DMS79 (cell line): ENCODE measurements at regions not wholly inside any gene's neighbourhood (a gene's known extent, or its start where the extent isn't known, plus 50 kb on each side); places are given as distances from the start of the nearest gene placed in this dataset.
"Not testable (repeated sequence)": the region's sequence is repeated elsewhere in the genome, so short reads cannot be mapped to it uniquely, and the experiment has no call there.

ENCODE experiments used
- DNase-seq: peaks from one replicate; lab custom pipeline; 2025; lab: John Stamatoyannopoulos, UW

DNA sequence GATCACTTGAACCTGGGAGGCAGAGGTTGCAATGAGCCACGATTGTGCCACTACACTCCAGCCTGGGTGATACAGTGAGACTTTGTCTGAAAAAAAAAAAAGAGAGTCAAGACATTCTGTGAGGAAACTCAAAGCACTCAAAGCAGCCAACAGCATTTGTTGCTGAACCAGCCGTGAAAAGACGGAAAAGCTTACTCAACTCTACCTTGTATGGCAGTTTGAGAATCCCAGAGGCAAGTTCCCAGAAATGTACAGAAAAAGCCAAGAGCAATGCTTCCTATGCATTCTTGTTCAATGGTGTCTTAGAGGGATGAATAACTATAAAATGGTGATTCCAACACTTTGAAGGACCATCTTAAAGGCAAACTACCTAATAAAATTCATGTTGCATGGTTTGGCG is 170.2 kb downstream of the HSD17B3 start:
- no peak for DNase-seq

DNA sequence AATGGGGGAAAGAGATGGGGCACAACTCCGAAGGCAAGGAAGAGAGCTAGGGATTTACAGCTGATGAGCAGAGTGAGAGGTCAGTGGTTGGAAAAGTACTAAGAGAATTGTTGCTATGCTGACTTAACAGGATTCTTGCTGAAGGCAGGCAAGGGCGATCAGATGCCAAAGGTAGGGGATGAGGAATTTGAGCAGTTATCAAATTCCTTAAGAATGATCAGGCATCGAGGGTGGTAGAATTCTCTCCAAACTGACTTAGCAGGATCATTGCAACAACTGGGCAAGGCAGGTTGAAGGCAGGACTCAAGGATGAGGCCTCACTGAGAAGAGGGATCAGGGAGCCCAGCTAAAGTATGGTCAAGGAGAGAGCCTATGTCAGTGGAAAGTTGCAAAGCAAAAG is 171.0 kb downstream of the HSD17B3 start:
- no peak for DNase-seq

GRCh38 chr9:96129747-96130146 is 172.2 kb downstream of the HSD17B3 start:
- DNase-seq: no peak

DNA sequence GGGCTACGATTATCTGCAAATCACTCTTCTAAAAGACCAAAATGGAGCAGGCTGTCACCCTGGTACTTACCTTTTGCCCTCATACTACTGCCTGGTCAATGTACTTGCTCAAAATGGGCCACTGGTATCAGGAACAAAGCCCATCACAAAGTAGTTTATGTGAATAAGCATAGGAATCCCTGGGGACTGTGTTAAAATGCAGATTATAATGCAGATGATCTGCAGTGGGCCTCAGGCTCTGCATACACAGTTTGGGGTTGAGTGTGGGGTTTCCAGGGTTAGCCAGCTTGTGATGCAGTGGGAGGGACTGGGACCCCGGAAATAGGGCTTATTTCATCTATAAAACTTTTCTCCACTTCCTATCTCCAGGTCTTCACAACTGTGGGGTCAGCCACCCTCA is 173.1 kb downstream of the HSD17B3 start:
- no peak for DNase-seq

DNA sequence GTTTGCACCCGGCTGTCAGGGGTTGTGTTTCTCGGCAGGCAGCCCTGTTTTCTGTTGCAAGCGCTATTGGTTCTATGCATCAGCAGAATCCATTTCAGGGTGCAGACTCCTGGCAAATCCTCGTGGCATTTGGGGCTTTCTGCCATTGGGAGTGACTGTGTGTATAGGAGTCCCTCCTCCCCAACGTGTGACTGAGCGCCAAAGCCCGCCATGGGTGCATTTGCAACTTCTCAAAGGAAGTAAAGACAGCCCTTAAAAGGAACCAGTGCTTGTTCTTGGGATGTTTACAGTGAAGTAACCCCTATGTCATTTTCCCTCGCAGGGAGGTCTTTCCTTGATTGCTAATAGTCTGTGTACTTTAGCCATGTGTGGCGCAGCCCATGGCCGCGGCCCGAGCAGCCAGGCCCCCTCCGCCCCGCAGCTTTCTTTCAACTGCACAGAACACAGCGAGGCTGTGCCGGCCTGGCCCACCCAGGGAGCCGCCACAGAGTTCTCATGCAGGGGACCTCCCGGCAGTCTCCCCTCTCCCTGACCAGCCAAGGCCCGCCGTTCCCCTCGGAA is 175.6 kb downstream of the HSD17B3 start:
- no peak for DNase-seq

DNA sequence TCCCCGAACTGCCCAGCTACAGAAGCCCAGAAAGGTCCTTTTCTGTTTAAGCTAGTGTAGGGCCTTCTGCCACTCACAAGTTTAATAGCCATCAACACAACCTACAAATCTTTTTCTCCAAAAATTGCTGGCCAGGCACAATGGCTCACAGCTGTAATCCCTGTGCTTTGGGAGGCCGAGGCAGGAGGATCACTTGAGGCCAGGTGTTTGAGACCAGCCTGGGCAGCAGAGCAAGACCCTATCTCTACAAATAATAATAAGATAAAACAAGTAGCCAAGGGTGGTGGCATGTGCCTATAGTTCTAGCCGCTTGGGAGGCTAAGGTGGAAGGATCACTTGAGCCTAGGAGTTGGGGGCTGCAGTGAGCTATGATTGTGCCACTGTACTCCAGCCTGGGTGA is 176.4 kb downstream of the HSD17B3 start:
- no peak for DNase-seq

GRCh38 chr9:96122751-96123150 is 179.2 kb downstream of the HSD17B3 start:
- no peak for DNase-seq

DNA sequence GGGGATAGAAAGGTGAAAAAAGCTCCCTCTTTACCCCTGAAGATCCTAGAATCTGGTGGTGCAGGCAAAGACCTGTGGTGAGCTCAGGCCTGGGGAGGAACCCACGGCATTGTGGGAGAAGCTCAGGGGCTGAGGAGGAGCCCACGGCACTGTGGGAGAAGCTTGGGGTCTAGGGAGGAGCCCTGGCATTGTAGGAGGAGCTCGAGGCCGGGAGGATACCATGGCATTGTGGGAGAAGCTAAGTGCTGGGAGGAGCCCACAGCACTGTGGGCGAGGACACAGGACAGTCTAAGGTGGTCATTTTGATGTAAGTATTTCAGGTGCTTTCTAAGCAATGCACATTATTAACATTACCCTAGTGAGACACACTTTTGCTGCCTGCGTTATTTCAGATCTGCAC is 179.7 kb downstream of the HSD17B3 start:
- DNase-seq: no peak

DNA sequence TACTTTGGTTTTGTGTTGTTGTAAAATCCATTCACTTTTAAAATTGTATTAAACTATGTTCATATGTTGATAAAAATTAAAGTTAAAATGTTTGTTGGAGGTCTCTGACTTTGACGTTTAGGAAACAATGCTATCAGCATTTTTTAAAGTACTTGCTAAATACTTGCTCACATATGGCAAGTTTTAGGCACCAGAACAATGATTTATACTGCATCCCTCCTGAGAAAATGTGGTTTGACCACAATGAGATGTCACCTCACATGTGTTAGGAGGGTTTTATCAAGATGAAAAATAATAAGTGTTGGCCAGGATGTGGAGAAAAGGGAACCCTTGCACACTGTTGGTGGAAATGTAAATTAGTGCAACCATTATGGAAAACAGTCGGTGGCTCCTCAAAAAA is 180.8 kb downstream of the HSD17B3 start:
- no peak for DNase-seq

DNA sequence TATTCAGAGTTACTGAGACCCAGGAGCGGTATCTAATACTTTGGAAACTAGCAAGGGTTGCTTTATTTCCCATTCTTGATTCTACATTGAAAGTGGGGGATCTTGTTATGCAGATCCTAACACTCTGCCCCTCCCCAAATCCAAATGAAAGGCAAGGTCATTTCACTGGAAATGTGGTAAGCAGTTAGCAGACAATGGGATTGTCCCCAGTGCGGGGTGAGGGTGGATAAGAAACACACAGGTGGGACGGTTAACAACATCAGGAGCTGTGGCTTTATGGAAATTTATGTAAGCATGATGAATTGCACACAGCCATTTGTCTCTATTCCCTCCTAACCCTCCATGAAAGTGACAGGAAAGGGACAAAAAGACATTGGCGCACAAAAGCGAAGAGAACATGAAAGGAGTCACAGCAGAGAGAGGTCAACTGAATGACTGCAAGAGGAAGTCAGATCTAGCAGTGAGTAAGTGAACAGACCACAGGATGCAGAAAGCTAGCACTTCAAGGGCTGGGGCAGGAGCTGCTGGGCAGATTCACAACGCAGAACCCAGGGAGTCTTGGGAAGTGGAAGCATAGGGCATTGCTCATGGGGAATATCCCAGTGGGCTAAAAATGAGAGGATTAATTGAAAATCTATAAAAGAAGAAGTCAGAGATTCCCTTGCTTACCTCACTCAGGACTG is 184.4 kb downstream of the HSD17B3 start:
- no peak for DNase-seq

DNA sequence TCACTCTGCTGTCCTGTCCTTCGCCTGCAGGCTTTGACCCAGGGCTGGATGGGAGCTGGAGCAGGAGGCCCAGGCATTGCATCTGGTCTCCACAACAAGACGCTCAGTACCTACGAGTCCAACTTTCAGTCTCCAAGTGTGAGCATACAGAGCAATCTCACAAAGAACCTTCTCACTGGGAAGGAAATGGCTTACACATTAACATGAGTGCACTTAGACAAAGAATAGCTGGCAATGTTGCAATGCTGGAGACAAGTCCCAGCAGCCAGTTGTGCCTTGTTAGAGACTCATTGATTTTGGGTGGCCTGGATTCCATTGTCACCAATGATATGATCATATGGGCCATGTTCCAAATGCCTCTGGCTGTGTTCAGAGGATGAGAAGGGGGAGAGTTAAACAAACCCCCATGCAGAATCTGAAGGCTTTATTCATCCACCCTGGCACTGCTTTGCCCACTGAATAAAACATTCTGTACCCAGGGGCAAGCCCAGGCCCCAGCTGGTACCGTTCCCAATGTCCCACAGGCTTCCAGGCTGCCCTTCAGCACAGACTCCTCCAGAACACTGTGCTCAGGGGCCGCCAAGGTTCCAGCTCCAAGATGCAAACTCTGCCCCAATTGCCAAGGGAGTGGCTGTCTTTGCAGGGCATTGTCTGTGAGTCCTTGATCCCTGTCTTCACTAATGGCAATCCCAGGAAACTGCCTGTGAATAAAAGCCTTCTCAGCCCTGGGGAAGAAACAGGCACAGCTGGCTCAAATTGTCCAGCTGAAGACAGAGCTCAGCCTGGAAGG is 185.5 kb downstream of the HSD17B3 start:
- no peak for DNase-seq

- DNase-seq: no peak
Observed at GRCh38 chr9:96115836-96116235, 186.1 kb downstream of the HSD17B3 start.

- no peak for DNase-seq
Observed at GRCh38 chr9:96113032-96113431, 188.9 kb downstream of the HSD17B3 start.

DNA sequence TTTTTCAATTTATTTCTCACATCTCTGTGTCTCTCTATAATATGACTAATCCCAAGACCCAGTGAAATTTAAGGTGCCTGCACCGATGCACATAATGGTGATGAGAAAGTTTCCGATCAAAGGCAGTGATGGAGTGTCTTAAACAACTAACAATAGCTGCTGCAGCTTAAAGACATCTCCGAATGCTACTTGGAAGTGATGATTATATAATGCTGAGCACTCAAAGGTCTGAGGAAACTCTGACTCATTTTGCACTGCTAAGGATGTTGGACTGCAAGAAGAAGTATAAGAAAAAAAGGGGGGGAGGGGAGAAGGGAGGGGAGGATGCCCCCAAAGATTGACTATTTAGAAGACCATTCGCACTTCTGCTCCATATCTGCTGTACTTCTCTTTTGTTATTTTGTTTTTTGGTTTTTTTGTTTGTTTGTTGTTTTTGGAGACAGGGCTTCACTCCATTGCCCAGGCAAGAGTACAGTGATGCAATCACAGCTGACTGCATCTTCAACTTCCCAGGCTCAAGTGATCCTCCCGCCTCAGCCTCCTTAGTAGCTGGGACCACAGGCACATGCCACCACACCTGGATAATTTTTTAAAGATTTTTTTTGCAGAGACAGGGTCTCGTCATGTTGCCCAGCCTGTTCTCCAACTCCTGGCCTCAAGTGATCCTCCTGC is 192.2 kb downstream of the HSD17B3 start:
- no peak for DNase-seq

GRCh38 chr9:96108691-96109380 is 193.1 kb downstream of the HSD17B3 start:
- no peak for DNase-seq

GRCh38 chr9:96107436-96107835 is 194.5 kb downstream of the HSD17B3 start:
- DNase-seq: no peak

DNA sequence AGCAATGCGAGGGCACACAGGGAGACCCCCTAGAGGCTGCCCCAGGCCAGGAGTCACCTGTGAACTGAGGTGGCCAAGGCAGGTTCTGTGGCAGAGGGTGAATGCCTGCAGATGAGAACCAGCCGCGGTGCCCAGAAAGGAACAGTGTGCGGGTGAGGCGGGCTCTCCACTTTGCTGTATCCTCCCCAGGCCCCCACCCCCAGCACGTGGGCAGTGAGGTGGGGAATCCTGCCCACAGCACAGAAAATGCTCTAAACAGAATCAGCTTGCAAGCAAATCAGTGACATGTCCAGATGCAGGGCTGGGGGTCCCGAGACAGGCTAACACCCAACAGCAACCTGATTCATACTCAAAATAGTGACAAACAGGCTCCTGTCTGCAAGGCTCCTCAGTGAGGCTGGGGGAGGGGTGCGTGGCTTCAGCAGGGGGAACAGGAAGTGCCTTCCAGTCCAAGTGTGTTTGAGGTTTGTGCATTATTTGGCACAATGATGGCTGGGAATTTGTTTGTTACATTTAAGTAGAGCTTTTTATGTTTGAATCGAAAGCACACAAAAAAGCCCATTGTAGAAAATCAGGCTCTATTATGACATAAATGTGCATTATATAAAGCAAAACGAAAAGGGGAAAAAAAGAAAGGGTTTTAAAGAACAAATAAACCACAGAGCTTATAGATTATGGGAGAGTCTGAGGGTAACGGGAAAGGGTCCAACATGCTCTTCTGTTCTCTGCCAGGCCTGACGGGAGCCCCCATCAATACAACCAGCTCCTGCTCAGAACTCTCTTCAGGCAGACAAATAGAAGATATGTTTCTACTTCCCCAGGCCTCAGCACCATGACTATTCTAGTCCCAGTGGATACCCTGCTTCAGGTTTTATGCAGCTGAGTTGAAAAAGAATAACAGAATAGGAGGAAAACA is 201.3 kb downstream of the HSD17B3 start:
- no peak for DNase-seq

- DNase-seq: not testable (repeated sequence)
Observed at GRCh38 chr9:96090630-96091029, 211.3 kb downstream of the HSD17B3 start.

- no peak for DNase-seq
Observed at GRCh38 chr9:96089452-96090085, 212.4 kb downstream of the HSD17B3 start.

DNA sequence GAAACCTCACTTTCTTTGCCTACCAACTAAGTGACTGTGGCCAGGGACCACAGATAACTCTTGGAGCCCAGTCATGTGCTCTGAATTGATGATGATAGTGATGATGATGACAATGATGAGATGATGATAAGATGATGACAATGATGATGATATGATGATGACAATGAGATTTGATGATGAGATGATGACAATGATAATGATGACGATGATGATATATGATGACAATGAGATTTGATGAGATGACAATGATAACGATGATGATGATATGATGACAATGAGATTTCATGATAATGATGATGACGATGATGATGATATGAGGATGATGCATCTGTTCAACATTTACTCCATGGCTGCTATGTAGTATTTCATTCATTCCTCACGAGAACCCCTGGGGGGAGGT is 213.0 kb downstream of the ERCC6L2 start:
- DNase-seq: no peak
